ENCODE measurements at regions not wholly inside any gene's neighbourhood (a gene's known extent, or its start where the extent isn't known, plus 50 kb on each side); places are given as distances from the start of the nearest gene placed in this dataset.

DNA sequence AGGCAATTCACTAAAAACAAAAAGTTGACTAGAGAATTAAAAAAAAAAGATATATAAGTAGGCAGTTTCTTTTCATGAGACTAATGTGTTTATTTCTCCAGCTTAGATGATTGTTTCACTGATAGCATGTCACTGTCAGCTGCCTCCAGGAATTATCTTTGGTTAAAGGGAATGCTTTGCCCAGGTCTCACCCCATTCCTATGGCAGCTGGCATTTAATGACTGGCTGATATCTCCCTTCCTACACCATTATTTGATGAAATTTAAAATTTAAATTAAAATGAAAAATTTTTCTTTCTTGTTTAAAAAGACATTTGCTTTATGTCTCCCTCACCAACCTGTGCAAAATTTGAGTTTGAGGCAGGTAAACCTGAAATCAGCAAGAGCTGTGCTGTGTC is 214.5 kb upstream of the PRSS1 start:
- Histone ChIP-seq H3K27ac (ENCODE audit: low read depth, low read length, poor library complexity, severe bottlenecking) (no peak overlapping the region), H3K4me3 (ENCODE audit: low read depth, low read length, poor library complexity, severe bottlenecking) (no peak overlapping the region), H3K27me3 (replicated peaks; ENCODE audit: insufficient read depth, low read depth, low read length, poor library complexity) (peaks cover 27% of the 10 kb centered on the region), H3K9me3 (ENCODE audit: low read depth, low read length, poor library complexity, severe bottlenecking) (no peaks in the 10 kb centered on the region), H3K4me1 (ENCODE audit: insufficient read depth, low read length, poor library complexity, severe bottlenecking) (no peaks in the 10 kb centered on the region), H3K36me3 (ENCODE audit: insufficient read depth, low read length, poor library complexity, severe bottlenecking) (no peaks in the 10 kb centered on the region)
- no peak for DNase-seq (ENCODE audit: low spot score)
- no TSS peak for BruUV-seq (replicated peaks)
- POLR2A ChIA-PET (ENCODE audit: low non-redundant PET) = no interaction called here
- no peak for TF ChIP-seq EZH2 (IDR thresholded peaks at IDR 0.05; ENCODE audit: borderline replicate concordance, low read depth, low read length, poor library complexity, severe bottlenecking)
- TF ChIP-seq, protein P1, sequence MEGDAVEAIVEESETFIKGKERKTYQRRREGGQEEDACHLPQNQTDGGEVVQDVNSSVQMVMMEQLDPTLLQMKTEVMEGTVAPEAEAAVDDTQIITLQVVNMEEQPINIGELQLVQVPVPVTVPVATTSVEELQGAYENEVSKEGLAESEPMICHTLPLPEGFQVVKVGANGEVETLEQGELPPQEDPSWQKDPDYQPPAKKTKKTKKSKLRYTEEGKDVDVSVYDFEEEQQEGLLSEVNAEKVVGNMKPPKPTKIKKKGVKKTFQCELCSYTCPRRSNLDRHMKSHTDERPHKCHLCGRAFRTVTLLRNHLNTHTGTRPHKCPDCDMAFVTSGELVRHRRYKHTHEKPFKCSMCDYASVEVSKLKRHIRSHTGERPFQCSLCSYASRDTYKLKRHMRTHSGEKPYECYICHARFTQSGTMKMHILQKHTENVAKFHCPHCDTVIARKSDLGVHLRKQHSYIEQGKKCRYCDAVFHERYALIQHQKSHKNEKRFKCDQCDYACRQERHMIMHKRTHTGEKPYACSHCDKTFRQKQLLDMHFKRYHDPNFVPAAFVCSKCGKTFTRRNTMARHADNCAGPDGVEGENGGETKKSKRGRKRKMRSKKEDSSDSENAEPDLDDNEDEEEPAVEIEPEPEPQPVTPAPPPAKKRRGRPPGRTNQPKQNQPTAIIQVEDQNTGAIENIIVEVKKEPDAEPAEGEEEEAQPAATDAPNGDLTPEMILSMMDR (conservative IDR thresholded peaks at IDR 0.05; ENCODE audit: low read depth, low read length) = no peak
- CTCF ChIA-PET = interaction anchor here (0.5 to 2.5 kb wide), 7 partner anchors 9 to 276 kb away, joined by 3 to 24 read pairs (median 5); no protein-coding TSS in a partner anchor
- intact Hi-C loops (cut with micrococcal nuclease; ENCODE audit: unreplicated experiment) = loop anchor here (2.0 kb wide), 2 partner anchors 52 to 248 kb away; no protein-coding TSS in a partner anchor

DNA sequence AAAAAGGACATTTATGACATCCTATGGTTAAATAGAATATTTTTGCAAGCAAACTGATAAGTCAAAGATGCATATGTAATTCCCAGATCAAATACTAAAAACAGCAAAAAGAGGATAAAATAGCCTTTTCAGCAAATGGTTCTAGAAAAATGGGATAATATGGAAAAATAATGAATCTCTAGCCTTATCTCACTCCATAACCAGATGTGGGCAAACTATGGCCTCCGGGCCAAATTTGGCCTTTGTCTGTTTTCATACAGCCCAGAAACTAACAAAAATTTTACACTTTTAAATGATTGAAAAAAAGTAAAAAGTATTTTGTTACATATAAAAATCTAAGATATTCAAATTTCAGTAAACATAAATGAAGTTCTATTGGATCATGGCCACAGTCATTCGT is 215.4 kb upstream of the PRSS1 start:
- ChIA-PET CTCF (interaction anchor here (1.1 to 2.5 kb wide), 3 partner anchors 24 to 249 kb away, joined by 4 to 24 read pairs (median 5); no protein-coding TSS in a partner anchor), POLR2A (ENCODE audit: low non-redundant PET) (no interaction called here)
- no peak for DNase-seq (ENCODE audit: low spot score)
- intact Hi-C loops (cut with micrococcal nuclease; ENCODE audit: unreplicated experiment) = loop anchor here (2.0 kb wide), 2 partner anchors 53 to 249 kb away; no protein-coding TSS in a partner anchor
- Histone ChIP-seq H3K4me3 (ENCODE audit: low read depth, low read length, poor library complexity, severe bottlenecking) (no peak overlapping the region), H3K36me3 (ENCODE audit: insufficient read depth, low read length, poor library complexity, severe bottlenecking) (no peaks in the 10 kb centered on the region), H3K4me1 (ENCODE audit: insufficient read depth, low read length, poor library complexity, severe bottlenecking) (no peaks in the 10 kb centered on the region), H3K27me3 (replicated peaks; ENCODE audit: insufficient read depth, low read depth, low read length, poor library complexity) (peaks cover 35% of the 10 kb centered on the region), H3K27ac (ENCODE audit: low read depth, low read length, poor library complexity, severe bottlenecking) (no peak overlapping the region), H3K9me3 (ENCODE audit: low read depth, low read length, poor library complexity, severe bottlenecking) (no peaks in the 10 kb centered on the region)
- BruUV-seq (replicated peaks) = no TSS peak
- TF ChIP-seq EZH2 (IDR thresholded peaks at IDR 0.05; ENCODE audit: borderline replicate concordance, low read depth, low read length, poor library complexity, severe bottlenecking) = no peak
- TF ChIP-seq, protein P1 (conservative IDR thresholded peaks at IDR 0.05; ENCODE audit: low read depth, low read length) = no peak

DNA sequence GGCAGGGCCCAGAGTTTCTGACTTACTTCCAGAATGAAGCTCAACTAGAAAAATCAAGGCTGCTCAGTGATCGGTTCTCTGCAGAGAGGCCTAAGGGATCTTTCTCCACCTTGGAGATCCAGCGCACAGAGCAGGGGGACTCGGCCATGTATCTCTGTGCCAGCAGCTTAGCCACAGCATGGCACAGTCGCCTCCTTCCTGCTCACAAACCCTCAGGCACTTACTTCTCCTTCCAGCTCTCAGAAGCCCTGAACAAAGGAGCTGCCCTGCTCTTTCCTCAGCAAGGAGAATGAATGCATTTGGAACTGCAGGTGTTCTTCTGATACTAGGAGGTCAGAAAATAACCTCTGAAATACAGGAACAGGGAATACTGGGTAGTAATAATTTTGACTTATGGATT is 219.7 kb upstream of the PRSS1 start:
- TF ChIP-seq EZH2 (IDR thresholded peaks at IDR 0.05; ENCODE audit: borderline replicate concordance, low read depth, low read length, poor library complexity, severe bottlenecking) = no peak
- TF ChIP-seq, protein P1 (conservative IDR thresholded peaks at IDR 0.05; ENCODE audit: low read depth, low read length) = no peak
- Histone ChIP-seq H3K9me3 (ENCODE audit: low read depth, low read length, poor library complexity, severe bottlenecking) (no peaks in the 10 kb centered on the region), H3K36me3 (ENCODE audit: insufficient read depth, low read length, poor library complexity, severe bottlenecking) (no peaks in the 10 kb centered on the region), H3K4me1 (ENCODE audit: insufficient read depth, low read length, poor library complexity, severe bottlenecking) (no peaks in the 10 kb centered on the region), H3K4me3 (ENCODE audit: low read depth, low read length, poor library complexity, severe bottlenecking) (no peak overlapping the region), H3K27ac (ENCODE audit: low read depth, low read length, poor library complexity, severe bottlenecking) (no peak overlapping the region), H3K27me3 (replicated peaks; ENCODE audit: insufficient read depth, low read depth, low read length, poor library complexity) (peaks cover 64% of the 10 kb centered on the region)
- CTCF ChIA-PET = no interaction called here
- no TSS peak for BruUV-seq (replicated peaks)
- intact Hi-C loops (cut with micrococcal nuclease; ENCODE audit: unreplicated experiment) = no loop called here
- POLR2A ChIA-PET (ENCODE audit: low non-redundant PET) = no interaction called here
- DNase-seq (ENCODE audit: low spot score) = no peak
